H9 (cell line): ENCODE measurements at regions not wholly inside any gene's neighbourhood (a gene's known extent, or its start where the extent isn't known, plus 50 kb on each side); places are given as distances from the start of the nearest gene placed in this dataset.

ENCODE experiments used
- DNase-seq: peaks from one replicate; pipeline ENCODE4 v3.0.0-alpha.2; 2017
- H2AFZ ChIP-seq: one replicate; pipeline ENCODE4 v1.6.1; 2013; ENCODE audit warnings: mild to moderate bottlenecking, low read length, control low read depth, moderate library complexity
- H2AK5ac ChIP-seq: 2 replicates; pipeline ENCODE4 v1.6.1; 2013; ENCODE audit warnings: low read length, control low read depth, mixed read lengths; ENCODE audit not compliant: insufficient read length
- H2BK120ac ChIP-seq: one replicate; pipeline ENCODE4 v1.6.1; 2013; ENCODE audit warnings: low read depth, mild to moderate bottlenecking, low read length, control low read depth, inconsistent platforms; ENCODE audit not compliant: poor library complexity, severe bottlenecking
- H2BK12ac ChIP-seq: 2 replicates; pipeline ENCODE4 v1.6.1; 2013; ENCODE audit warnings: low read length, control low read depth, mixed read lengths, low read depth; ENCODE audit not compliant: insufficient read length
- H2BK15ac ChIP-seq: 2 replicates; pipeline ENCODE4 v1.6.1; 2013; ENCODE audit warnings: low read depth, low read length, control low read depth
- H2BK20ac ChIP-seq: one replicate; pipeline ENCODE4 v1.6.1; 2013; ENCODE audit warnings: low read depth, mild to moderate bottlenecking, low read length, control low read depth, inconsistent platforms; ENCODE audit not compliant: poor library complexity, severe bottlenecking
- H2BK5ac ChIP-seq: 2 replicates; pipeline ENCODE4 v1.6.1; 2013; ENCODE audit warnings: low read length, control low read depth, mixed read lengths; ENCODE audit not compliant: insufficient read length
- H3K14ac ChIP-seq: 2 replicates; pipeline ENCODE4 v1.6.1; 2013; ENCODE audit warnings: low read length, control low read depth; ENCODE audit not compliant: insufficient read depth
- H3K18ac ChIP-seq: 2 replicates; pipeline ENCODE4 v1.6.1; 2013; ENCODE audit warnings: low read depth, mild to moderate bottlenecking, mixed read lengths, low read length, control low read depth; ENCODE audit not compliant: insufficient read length
- H3K23ac ChIP-seq: 2 replicates; pipeline ENCODE4 v1.6.1; 2013; ENCODE audit warnings: low read length, control low read depth, mixed read lengths, low read depth; ENCODE audit not compliant: insufficient read length
- H3K23me2 ChIP-seq: 2 replicates; pipeline ENCODE4 v1.6.1; 2013; ENCODE audit warnings: low read depth, mild to moderate bottlenecking, mixed read lengths, low read length, control low read depth; ENCODE audit not compliant: insufficient read length, poor library complexity, severe bottlenecking
- H3K27ac ChIP-seq: 2 replicates; pipeline ENCODE4 v1.5.1; 2013; ENCODE audit warnings: low read length, control low read depth, mixed read lengths, low read depth; ENCODE audit not compliant: insufficient read length
- H3K27me3 ChIP-seq: 2 replicates; pipeline ENCODE4 v1.6.1; 2013; ENCODE audit warnings: low read length, control low read depth, inconsistent platforms; ENCODE audit not compliant: insufficient read depth
- H3K4ac ChIP-seq: 2 replicates; pipeline ENCODE4 v1.6.1; 2013; ENCODE audit warnings: low read depth, mild to moderate bottlenecking, control low read depth, inconsistent platforms, low read length, moderate library complexity
- H3K4me1 ChIP-seq: 2 replicates; pipeline ENCODE4 v1.6.1; 2013; ENCODE audit warnings: low read length, control low read depth, inconsistent platforms; ENCODE audit not compliant: insufficient read depth
- H3K4me2 ChIP-seq: 2 replicates; pipeline ENCODE4 v1.6.1; 2013; ENCODE audit warnings: low read length, control low read depth, mixed read lengths; ENCODE audit not compliant: insufficient read length, insufficient read depth
- H3K56ac ChIP-seq: 2 replicates; pipeline ENCODE4 v1.6.1; 2013; ENCODE audit warnings: low read depth, mild to moderate bottlenecking, mixed read lengths, low read length, control low read depth; ENCODE audit not compliant: insufficient read length
- H3K79me1 ChIP-seq: 2 replicates; pipeline ENCODE4 v1.6.1; 2013; ENCODE audit warnings: low read depth, mild to moderate bottlenecking, moderate library complexity, low read length, control low read depth, inconsistent platforms; ENCODE audit not compliant: insufficient read depth, poor library complexity, severe bottlenecking
- H3K79me2 ChIP-seq: 2 replicates; pipeline ENCODE4 v1.6.1; 2013; ENCODE audit warnings: low read length, control low read depth, inconsistent platforms; ENCODE audit not compliant: insufficient read depth
- H3K9ac ChIP-seq: 2 replicates; pipeline ENCODE4 v1.6.1; 2013; ENCODE audit warnings: low read length, control low read depth, mixed read lengths; ENCODE audit not compliant: insufficient read length; ENCODE audit errors: extremely low read depth
- H3K9me3 ChIP-seq: one replicate; pipeline ENCODE4 v1.6.1; 2013; ENCODE audit warnings: low read depth, low read length, inconsistent platforms; ENCODE audit not compliant: control insufficient read depth
- H3T11ph ChIP-seq: one replicate; pipeline ENCODE4 v1.6.1; 2013; ENCODE audit warnings: mild to moderate bottlenecking, low read length, control low read depth, inconsistent platforms
- H4K20me1 ChIP-seq: one replicate; pipeline ENCODE4 v1.6.1; 2013; ENCODE audit not compliant: control insufficient read depth, insufficient read length, insufficient read depth
- H4K5ac ChIP-seq: 2 replicates; pipeline ENCODE4 v1.6.1; 2013; ENCODE audit warnings: low read depth, mild to moderate bottlenecking, mixed read lengths, low read length, control low read depth; ENCODE audit not compliant: insufficient read length
- H4K8ac ChIP-seq: replicated peaks from 2 replicates; pipeline ENCODE4 v1.6.1; 2013; ENCODE audit warnings: low read length, control low read depth, mixed read lengths, low read depth; ENCODE audit not compliant: insufficient read length
- H4K91ac ChIP-seq: 2 replicates; pipeline ENCODE4 v1.6.1; 2013; ENCODE audit warnings: low read depth, mild to moderate bottlenecking, moderate library complexity, mixed read lengths, low read length, control low read depth; ENCODE audit not compliant: insufficient read length
- H3K27ac Mint-ChIP-seq, 3 experiments: 2 replicates in 2 of 3; 3 replicates in 1 of 3; pipeline ENCODE4 v1.8.0; 2020 to 2021; ENCODE audit warnings: mixed read lengths in 3 of 3, mild to moderate bottlenecking in 1 of 3, moderate library complexity in 1 of 3
- H3K27me3 Mint-ChIP-seq: 2 replicates; pipeline ENCODE4 v1.8.0; 2021; ENCODE audit warnings: low read depth, mild to moderate bottlenecking, moderate library complexity, mixed read lengths
- H3K36me3 Mint-ChIP-seq, 3 experiments: 2 replicates in 2 of 3; 3 replicates in 1 of 3; pipeline ENCODE4 v1.8.0; 2020 to 2021; ENCODE audit warnings: low read depth in 3 of 3, mixed read lengths in 3 of 3; ENCODE audit not compliant: insufficient read depth in 1 of 3
- H3K4me1 Mint-ChIP-seq, 2 experiments: 2 replicates each; pipeline ENCODE4 v1.8.0; 2020; ENCODE audit warnings: mixed read lengths in 2 of 2
- H3K4me3 Mint-ChIP-seq, 2 experiments: 2 replicates in 1 of 2; 3 replicates in 1 of 2; pipeline ENCODE4 v1.8.0; 2020 to 2021; ENCODE audit warnings: mild to moderate bottlenecking in 2 of 2, mixed read lengths in 2 of 2, moderate library complexity in 1 of 2
- H3K9me3 Mint-ChIP-seq, 2 experiments: 2 replicates in 1 of 2; 3 replicates in 1 of 2; pipeline ENCODE4 v1.8.0; 2020; ENCODE audit warnings: mild to moderate bottlenecking in 2 of 2, mixed read lengths in 2 of 2, moderate library complexity in 1 of 2
- CTCF ChIP-seq: fragments of 200-600 bp; sonication (generic); conservative IDR thresholded peaks from 3 replicates; pipeline ENCODE4 v1.8.0; 2021; ENCODE audit warnings: antibody characterized with exemption, mild to moderate bottlenecking
- WGBS: extraction: QIAGEN DNeasy Blood & Tissue Kit; methylation state at CpG from one replicate; pipeline ENCODE4 v1.1.7; 2013; ENCODE audit warnings: missing lambda C conversion rate, low lambda C conversion rate, mixed read lengths; ENCODE audit not compliant: insufficient read length; ENCODE audit errors: extremely low coverage; 5-methylcytosine and 5-hydroxymethylcytosine counted together

- H3K27ac Mint-ChIP-seq, result no peak overlapping the region
- Histone ChIP-seq H2BK15ac (no peak overlapping the region), H4K8ac (no peak overlapping the region), H2BK120ac (no peak overlapping the region), H3K4me1 (no peaks in the 10 kb centered on the region), H3K4ac (no peak overlapping the region), H2AK5ac (no peak overlapping the region), H4K91ac (no peak overlapping the region), H2BK5ac (no peak overlapping the region), H2BK20ac (no peak overlapping the region), H3K9ac (no peak overlapping the region), H3K23me2 (no peaks in the 10 kb centered on the region), H3K56ac (no peak overlapping the region), H3T11ph (no peak overlapping the region), H3K4me2 (no peak overlapping the region), H3K9me3 (no peaks in the 10 kb centered on the region), H3K27ac (no peak overlapping the region), H3K23ac (no peak overlapping the region), H2BK12ac (no peak overlapping the region), H3K79me1 (no peaks in the 10 kb centered on the region), H3K14ac (no peak overlapping the region), H2AFZ (no peak overlapping the region), H3K79me2 (no peaks in the 10 kb centered on the region), H3K18ac (no peak overlapping the region), H4K5ac (no peak overlapping the region), H4K20me1 (no peaks in the 10 kb centered on the region), H3K27me3 (no peaks in the 10 kb centered on the region)
- H3K4me3 Mint-ChIP-seq, result no peak overlapping the region
- no CpG with 5 or more reads among the region's 6 CpGs for WGBS
- no peak for DNase-seq
- H3K36me3 Mint-ChIP-seq, result peaks cover 0 to 2% (median 0%) of the 10 kb centered on the region in 3 experiments; a peak in 1 of 7 replicates
- H3K27me3 Mint-ChIP-seq, result peaks cover 42% of the 10 kb centered on the region
- no peak for TF ChIP-seq CTCF
- peaks cover 7 to 10% of the 10 kb centered on the region in 2 experiments for H3K4me1 Mint-ChIP-seq
- H3K9me3 Mint-ChIP-seq, result peaks cover 2 to 8% of the 10 kb centered on the region in 2 experiments; a peak in 3 of 5 replicates
These were observed 194.2 kb upstream of the FOXQ1 start for GRCh38 chr6:1117530-1118286.
